ENCODE measurements at regions not wholly inside any gene's neighbourhood (a gene's known extent, or its start where the extent isn't known, plus 50 kb on each side); places are given as distances from the start of the nearest gene placed in this dataset.

- H3K4me3 ChIP-seq (ENCODE audit: severe bottlenecking) = no peak overlapping the region
- H3K36me3 ChIP-seq (ENCODE audit: low read depth) = no peaks in the 10 kb centered on the region
- H3K4me1 ChIP-seq (ENCODE audit: insufficient read depth, poor library complexity, severe bottlenecking) = no peaks in the 10 kb centered on the region
- no peak for TF ChIP-seq CTCF (IDR thresholded peaks at IDR 0.05; ENCODE audit: poor library complexity, severe bottlenecking)
- H3K27ac ChIP-seq (ENCODE audit: poor library complexity, severe bottlenecking) = no peak overlapping the region
- no peaks in the 10 kb centered on the region for H3K27me3 ChIP-seq (ENCODE audit: insufficient read depth, poor library complexity, severe bottlenecking)
- DNase-seq (ENCODE audit: low spot score) (no peak), ATAC-seq (ENCODE audit: low read depth) (no peak)
- no peaks in the 10 kb centered on the region for H3K9me3 ChIP-seq (ENCODE audit: severe bottlenecking)
Measured at GRCh38 chr4:187179086-187180058, 455.7 kb upstream of the FAT1 start.

GRCh38 chr4:187181054-187181453 is 457.4 kb upstream of the FAT1 start:
- Histone ChIP-seq H3K27ac (ENCODE audit: poor library complexity, severe bottlenecking) (no peak overlapping the region), H3K36me3 (ENCODE audit: low read depth) (no peaks in the 10 kb centered on the region), H3K27me3 (ENCODE audit: insufficient read depth, poor library complexity, severe bottlenecking) (no peaks in the 10 kb centered on the region), H3K4me3 (ENCODE audit: severe bottlenecking) (no peak overlapping the region), H3K4me1 (ENCODE audit: insufficient read depth, poor library complexity, severe bottlenecking) (no peaks in the 10 kb centered on the region), H3K9me3 (ENCODE audit: severe bottlenecking) (no peaks in the 10 kb centered on the region)
- DNase-seq (ENCODE audit: low spot score) (no peak), ATAC-seq (ENCODE audit: low read depth) (no peak)
- TF ChIP-seq CTCF (IDR thresholded peaks at IDR 0.05; ENCODE audit: poor library complexity, severe bottlenecking) = no peak

- Histone ChIP-seq H3K4me3 (ENCODE audit: severe bottlenecking) (no peak overlapping the region), H3K27me3 (ENCODE audit: insufficient read depth, poor library complexity, severe bottlenecking) (no peaks in the 10 kb centered on the region), H3K27ac (ENCODE audit: poor library complexity, severe bottlenecking) (no peak overlapping the region), H3K9me3 (ENCODE audit: severe bottlenecking) (no peaks in the 10 kb centered on the region), H3K4me1 (ENCODE audit: insufficient read depth, poor library complexity, severe bottlenecking) (no peaks in the 10 kb centered on the region), H3K36me3 (ENCODE audit: low read depth) (no peaks in the 10 kb centered on the region)
- TF ChIP-seq CTCF (IDR thresholded peaks at IDR 0.05; ENCODE audit: poor library complexity, severe bottlenecking) = no peak
- no peak for ATAC-seq (ENCODE audit: low read depth)
- no peak for DNase-seq (ENCODE audit: low spot score)
Measured at GRCh38 chr4:187183346-187183745, 459.7 kb upstream of the FAT1 start.

- ATAC-seq (ENCODE audit: low read depth) = no peak
- Histone ChIP-seq H3K27me3 (ENCODE audit: insufficient read depth, poor library complexity, severe bottlenecking) (no peaks in the 10 kb centered on the region), H3K36me3 (ENCODE audit: low read depth) (no peaks in the 10 kb centered on the region), H3K9me3 (ENCODE audit: severe bottlenecking) (no peaks in the 10 kb centered on the region), H3K4me1 (ENCODE audit: insufficient read depth, poor library complexity, severe bottlenecking) (no peaks in the 10 kb centered on the region), H3K4me3 (ENCODE audit: severe bottlenecking) (no peak overlapping the region), H3K27ac (ENCODE audit: poor library complexity, severe bottlenecking) (no peak overlapping the region)
- no peak for TF ChIP-seq CTCF (IDR thresholded peaks at IDR 0.05; ENCODE audit: poor library complexity, severe bottlenecking)
- DNase-seq (ENCODE audit: low spot score) = no peak
Measured at GRCh38 chr4:187183826-187184225, 460.2 kb upstream of the FAT1 start.

- no peak for TF ChIP-seq CTCF (IDR thresholded peaks at IDR 0.05; ENCODE audit: poor library complexity, severe bottlenecking)
- H3K36me3 ChIP-seq (ENCODE audit: low read depth) = no peaks in the 10 kb centered on the region
- DNase-seq (ENCODE audit: low spot score) (no peak), ATAC-seq (ENCODE audit: low read depth) (no peak)
- H3K4me3 ChIP-seq (ENCODE audit: severe bottlenecking) = no peak overlapping the region
- no peak overlapping the region for H3K27ac ChIP-seq (ENCODE audit: poor library complexity, severe bottlenecking)
- no peaks in the 10 kb centered on the region for H3K9me3 ChIP-seq (ENCODE audit: severe bottlenecking)
- no peaks in the 10 kb centered on the region for H3K4me1 ChIP-seq (ENCODE audit: insufficient read depth, poor library complexity, severe bottlenecking)
- H3K27me3 ChIP-seq (ENCODE audit: insufficient read depth, poor library complexity, severe bottlenecking) = no peaks in the 10 kb centered on the region
Measured at GRCh38 chr4:187184508-187184907, 460.9 kb upstream of the FAT1 start.

All from RWPE2 (cell line).